Sigmoid colon (tissue), 4 donors: ENCODE measurements at regions not wholly inside any gene's neighbourhood (a gene's known extent, or its start where the extent isn't known, plus 50 kb on each side); places are given as distances from the start of the nearest gene placed in this dataset.

Source experiments
- CTCF ChIP-seq, 4 experiments: fragments of 450-650 bp in 3 of 4; fragments of 200-600 bp in 1 of 4; IDR thresholded peaks; one replicate each; pipeline ENCODE4 v1.5.1; 2016 to 2019; ENCODE audit warnings: antibody characterized with exemption in 4 of 4, mild to moderate bottlenecking in 3 of 4, moderate library complexity in 2 of 4
- EP300 ChIP-seq, 4 donors: sonication (generic); formaldehyde crosslinking; IDR thresholded peaks; one replicate each; pipeline ENCODE4 v1.6.1; 2017; ENCODE audit warnings: antibody characterized with exemption in 4 of 4
- POLR2AphosphoS5 ChIP-seq, 4 donors: sonication (generic); formaldehyde crosslinking; IDR thresholded peaks; one replicate each; pipeline ENCODE4 v1.6.1; 2017; ENCODE audit warnings: antibody characterized with exemption in 4 of 4

GRCh38 chrX:108900333-108900732 is 164.0 kb upstream of the IRS4 start:
- TF ChIP-seq POLR2AphosphoS5 (IDR thresholded peaks at IDR 0.05), result no peak
- no peak for TF ChIP-seq EP300 (IDR thresholded peaks at IDR 0.05)
- no peak for TF ChIP-seq CTCF (IDR thresholded peaks at IDR 0.05)
